ENCODE measurements at regions not wholly inside any gene's neighbourhood (a gene's known extent, or its start where the extent isn't known, plus 50 kb on each side); places are given as distances from the start of the nearest gene placed in this dataset.
"Not testable (repeated sequence)": the region's sequence is repeated elsewhere in the genome, so short reads cannot be mapped to it uniquely, and the experiment has no call there.

DNA sequence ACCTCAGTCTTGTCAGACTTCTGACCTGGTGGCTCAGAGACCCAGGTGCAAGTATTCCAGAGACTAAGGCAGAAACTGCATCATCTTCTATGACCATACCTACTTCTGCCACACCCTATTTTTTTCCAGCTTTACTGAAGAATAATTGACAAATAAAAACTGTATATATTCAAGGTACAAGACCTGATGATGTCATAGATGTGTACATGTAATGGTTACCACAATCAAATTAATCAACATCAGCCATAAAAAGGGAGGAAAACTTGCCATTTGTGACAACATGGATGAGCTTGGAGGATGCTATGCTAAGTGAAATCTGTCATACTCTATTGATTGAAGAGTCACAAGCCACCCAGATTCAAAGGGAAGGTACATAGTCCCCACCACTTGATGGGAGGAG lies 815.6 kb downstream of the SORCS1 start:
- H3K36me3 Mint-ChIP-seq (ENCODE audit: low read depth), result no peaks in the 10 kb centered on the region
- H3K27ac Mint-ChIP-seq, result no peak overlapping the region
- Histone ChIP-seq H3K9me3 (ENCODE audit: control insufficient read depth in 1 of 2, insufficient read depth in 1 of 2, low read length in 2 of 2) (peaks cover 0 to 4% of the 10 kb centered on the region in 2 experiments), H3K27ac (ENCODE audit: low read depth in 1 of 2, low read length in 2 of 2) (no peak overlapping the region), H3K36me3 (ENCODE audit: insufficient read depth, low read length) (no peaks in the 10 kb centered on the region), H3K4me1 (ENCODE audit: insufficient read depth, low read length) (no peaks in the 10 kb centered on the region), H3K27me3 (ENCODE audit: control insufficient read depth in 1 of 2, insufficient read depth in 2 of 2, low read length in 2 of 2) (no peaks in the 10 kb centered on the region), H3K4me3 (ENCODE audit: low read length) (no peak overlapping the region)
- no peak for DNase-seq
- ATAC-seq (ENCODE audit: poor library complexity), result no peak
- H3K27me3 Mint-ChIP-seq, result no peaks in the 10 kb centered on the region
- TF ChIP-seq, protein P1, sequence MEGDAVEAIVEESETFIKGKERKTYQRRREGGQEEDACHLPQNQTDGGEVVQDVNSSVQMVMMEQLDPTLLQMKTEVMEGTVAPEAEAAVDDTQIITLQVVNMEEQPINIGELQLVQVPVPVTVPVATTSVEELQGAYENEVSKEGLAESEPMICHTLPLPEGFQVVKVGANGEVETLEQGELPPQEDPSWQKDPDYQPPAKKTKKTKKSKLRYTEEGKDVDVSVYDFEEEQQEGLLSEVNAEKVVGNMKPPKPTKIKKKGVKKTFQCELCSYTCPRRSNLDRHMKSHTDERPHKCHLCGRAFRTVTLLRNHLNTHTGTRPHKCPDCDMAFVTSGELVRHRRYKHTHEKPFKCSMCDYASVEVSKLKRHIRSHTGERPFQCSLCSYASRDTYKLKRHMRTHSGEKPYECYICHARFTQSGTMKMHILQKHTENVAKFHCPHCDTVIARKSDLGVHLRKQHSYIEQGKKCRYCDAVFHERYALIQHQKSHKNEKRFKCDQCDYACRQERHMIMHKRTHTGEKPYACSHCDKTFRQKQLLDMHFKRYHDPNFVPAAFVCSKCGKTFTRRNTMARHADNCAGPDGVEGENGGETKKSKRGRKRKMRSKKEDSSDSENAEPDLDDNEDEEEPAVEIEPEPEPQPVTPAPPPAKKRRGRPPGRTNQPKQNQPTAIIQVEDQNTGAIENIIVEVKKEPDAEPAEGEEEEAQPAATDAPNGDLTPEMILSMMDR (IDR thresholded peaks at IDR 0.05), result no peak
- H3K4me1 Mint-ChIP-seq (ENCODE audit: low read depth), result no peaks in the 10 kb centered on the region
- intact Hi-C loops (cut with DNase I, micrococcal nuclease), result no loop called here
- peaks cover 2% of the 10 kb centered on the region for H3K9me3 Mint-ChIP-seq
- no peak overlapping the region for H3K4me3 Mint-ChIP-seq
- ChIA-PET POLR2A (no interaction called here), CTCF (no interaction called here)

DNA sequence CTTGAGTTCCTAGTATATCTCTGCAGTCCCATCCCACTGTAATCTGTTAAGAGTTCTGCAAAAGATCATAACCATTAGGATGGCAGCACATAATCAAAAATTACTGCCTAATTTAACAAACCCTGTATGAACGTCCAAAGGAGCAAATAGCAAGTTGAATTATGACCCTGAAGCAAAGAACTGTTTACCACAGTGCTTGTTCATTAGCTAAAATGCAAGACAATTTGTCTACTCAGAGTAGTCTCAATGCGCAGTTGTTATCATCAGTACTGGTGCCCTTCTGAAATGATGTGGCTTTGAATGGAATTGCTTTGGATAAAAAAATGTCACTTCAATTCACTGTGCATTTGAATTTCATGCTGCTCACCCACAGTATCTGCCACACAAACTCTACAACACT lies 817.0 kb downstream of the SORCS1 start:
- TF ChIP-seq, protein P1 (IDR thresholded peaks at IDR 0.05), result no peak
- Mint-ChIP-seq H3K27me3 (no peaks in the 10 kb centered on the region), H3K4me1 (ENCODE audit: low read depth) (no peaks in the 10 kb centered on the region), H3K36me3 (ENCODE audit: low read depth) (no peaks in the 10 kb centered on the region), H3K4me3 (no peak overlapping the region), H3K9me3 (peaks cover 2% of the 10 kb centered on the region), H3K27ac (no peak overlapping the region)
- H3K4me3 ChIP-seq (ENCODE audit: low read length), result no peak overlapping the region
- H3K27me3 ChIP-seq (ENCODE audit: control insufficient read depth in 1 of 2, insufficient read depth in 2 of 2, low read length in 2 of 2), result no peaks in the 10 kb centered on the region
- no peaks in the 10 kb centered on the region for H3K4me1 ChIP-seq (ENCODE audit: insufficient read depth, low read length)
- intact Hi-C loops (cut with DNase I, micrococcal nuclease), result no loop called here
- no peaks in the 10 kb centered on the region for H3K36me3 ChIP-seq (ENCODE audit: insufficient read depth, low read length)
- POLR2A ChIA-PET, result no interaction called here
- CTCF ChIA-PET, result no interaction called here
- no peak for ATAC-seq (ENCODE audit: poor library complexity)
- DNase-seq, result no peak
- H3K9me3 ChIP-seq (ENCODE audit: control insufficient read depth in 1 of 2, insufficient read depth in 1 of 2, low read length in 2 of 2), result no peaks in the 10 kb centered on the region
- H3K27ac ChIP-seq (ENCODE audit: low read depth in 1 of 2, low read length in 2 of 2), result no peak overlapping the region

DNA sequence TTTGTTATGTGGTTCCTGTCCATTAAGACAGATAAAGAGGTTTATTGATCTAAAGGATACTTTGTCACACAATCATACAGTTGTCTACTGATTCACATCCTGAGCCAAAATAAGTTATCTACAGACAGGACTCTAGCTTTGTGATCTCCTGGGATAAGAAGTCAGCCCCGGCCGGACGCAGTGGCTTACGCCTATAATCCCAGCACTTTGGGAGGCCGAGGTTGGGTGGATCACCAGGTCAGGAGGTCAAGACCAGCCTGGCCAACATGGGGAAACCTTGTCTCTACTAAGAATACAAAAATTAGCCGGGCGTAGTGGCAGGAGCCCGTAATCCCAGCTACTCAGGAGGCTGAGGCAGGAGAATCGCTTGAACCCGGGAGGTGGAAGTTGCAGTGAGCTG lies 821.0 kb downstream of the SORCS1 start:
- H3K36me3 Mint-ChIP-seq (ENCODE audit: low read depth); ATAC-seq (ENCODE audit: poor library complexity); CTCF ChIA-PET; H3K27ac Mint-ChIP-seq; H3K4me3 ChIP-seq (ENCODE audit: low read length); intact Hi-C loops (cut with DNase I, micrococcal nuclease); H3K9me3 ChIP-seq (ENCODE audit: control insufficient read depth in 1 of 2, insufficient read depth in 1 of 2, low read length in 2 of 2); H3K4me1 Mint-ChIP-seq (ENCODE audit: low read depth); H3K27me3 Mint-ChIP-seq; POLR2A ChIA-PET; H3K27me3 ChIP-seq (ENCODE audit: control insufficient read depth in 1 of 2, insufficient read depth in 2 of 2, low read length in 2 of 2); DNase-seq; H3K36me3 ChIP-seq (ENCODE audit: insufficient read depth, low read length); H3K27ac ChIP-seq (ENCODE audit: low read depth in 1 of 2, low read length in 2 of 2); H3K4me3 Mint-ChIP-seq; H3K4me1 ChIP-seq (ENCODE audit: insufficient read depth, low read length); H3K9me3 Mint-ChIP-seq: not testable (repeated sequence)

DNA sequence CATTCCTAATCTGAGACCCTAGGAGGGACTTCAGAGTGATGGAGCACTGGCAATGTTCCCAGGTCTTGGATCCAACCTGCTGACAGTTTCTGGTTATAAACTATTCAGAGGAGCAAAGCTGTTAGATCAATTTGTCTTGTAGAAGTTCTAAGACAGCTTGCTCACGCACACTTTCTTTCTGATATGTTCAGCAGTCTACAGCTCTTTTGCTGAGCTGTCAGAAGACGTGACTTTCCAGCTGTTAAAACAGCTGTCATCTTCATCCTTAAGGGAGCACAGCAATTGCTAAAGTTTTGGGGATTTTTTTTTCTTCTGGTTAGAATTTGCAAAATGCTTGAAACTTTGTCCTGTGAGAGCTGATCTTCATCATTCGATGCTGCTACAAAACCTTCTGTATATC lies 823.1 kb downstream of the SORCS1 start:
- CTCF ChIA-PET, result no interaction called here
- H3K27me3 Mint-ChIP-seq, result no peaks in the 10 kb centered on the region
- intact Hi-C loops (cut with DNase I, micrococcal nuclease), result no loop called here

More for the DNA sequence above, 823.1 kb downstream of the SORCS1 start:
- no peaks in the 10 kb centered on the region for H3K36me3 Mint-ChIP-seq (ENCODE audit: low read depth)
- DNase-seq (no peak), ATAC-seq (ENCODE audit: poor library complexity) (no peak)
- H3K4me1 ChIP-seq (ENCODE audit: insufficient read depth, low read length), result no peaks in the 10 kb centered on the region
- H3K27ac Mint-ChIP-seq, result no peak overlapping the region
- TF ChIP-seq, protein P1 (IDR thresholded peaks at IDR 0.05), result no peak
- H3K4me3 Mint-ChIP-seq, result no peak overlapping the region
- POLR2A ChIA-PET, result no interaction called here
- H3K4me1 Mint-ChIP-seq (ENCODE audit: low read depth), result no peaks in the 10 kb centered on the region
- no peak overlapping the region for H3K4me3 ChIP-seq (ENCODE audit: low read length)
- peaks cover 0 to 2% of the 10 kb centered on the region in 2 experiments for H3K9me3 ChIP-seq (ENCODE audit: control insufficient read depth in 1 of 2, insufficient read depth in 1 of 2, low read length in 2 of 2)
- no peak overlapping the region for H3K27ac ChIP-seq (ENCODE audit: low read depth in 1 of 2, low read length in 2 of 2)
- H3K36me3 ChIP-seq (ENCODE audit: insufficient read depth, low read length), result no peaks in the 10 kb centered on the region
- H3K27me3 ChIP-seq (ENCODE audit: control insufficient read depth in 1 of 2, insufficient read depth in 2 of 2, low read length in 2 of 2), result no peaks in the 10 kb centered on the region
- peaks cover 6% of the 10 kb centered on the region for H3K9me3 Mint-ChIP-seq
